ENCODE measurements at regions not wholly inside any gene's neighbourhood (a gene's known extent, or its start where the extent isn't known, plus 50 kb on each side); places are given as distances from the start of the nearest gene placed in this dataset.
A peak's percentile ranks its signal among the peaks of the same experiment; 100 is the strongest.
"Not testable (repeated sequence)": the region's sequence is repeated elsewhere in the genome, so short reads cannot be mapped to it uniquely, and the experiment has no call there.

DNA sequence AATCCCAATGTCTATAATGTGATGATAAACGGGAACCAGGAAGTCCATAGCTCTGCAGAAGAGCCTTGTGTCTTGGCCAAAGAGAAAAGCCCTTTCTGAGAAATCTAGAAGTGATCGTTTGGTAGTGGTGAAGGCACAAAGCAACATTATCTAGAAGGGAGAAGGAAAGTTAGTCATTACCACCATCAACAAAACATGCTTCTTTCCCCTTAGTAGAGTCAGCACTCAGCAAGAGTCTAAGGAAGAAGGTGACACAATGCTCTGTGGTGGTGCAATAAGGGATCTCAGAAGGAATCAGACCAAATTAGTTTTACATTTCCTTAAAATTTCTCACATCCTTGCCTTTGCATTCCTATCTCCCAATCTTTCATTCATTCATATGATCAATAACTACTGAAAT, 134.4 kb upstream of the PRDX6 start:
- Mint-ChIP-seq H3K4me1 (no peaks in the 10 kb centered on the region), H3K27me3 (no peaks in the 10 kb centered on the region), H3K27ac (no peak overlapping the region), H3K36me3 (peaks cover 8% of the 10 kb centered on the region), H3K4me3 (no peak overlapping the region), H3K9me3 (no peaks in the 10 kb centered on the region)
- ATAC-seq (ENCODE audit: low read depth) (no peak), DNase-seq (ENCODE audit: low spot score in 2 of 2) (no peak)

DNA sequence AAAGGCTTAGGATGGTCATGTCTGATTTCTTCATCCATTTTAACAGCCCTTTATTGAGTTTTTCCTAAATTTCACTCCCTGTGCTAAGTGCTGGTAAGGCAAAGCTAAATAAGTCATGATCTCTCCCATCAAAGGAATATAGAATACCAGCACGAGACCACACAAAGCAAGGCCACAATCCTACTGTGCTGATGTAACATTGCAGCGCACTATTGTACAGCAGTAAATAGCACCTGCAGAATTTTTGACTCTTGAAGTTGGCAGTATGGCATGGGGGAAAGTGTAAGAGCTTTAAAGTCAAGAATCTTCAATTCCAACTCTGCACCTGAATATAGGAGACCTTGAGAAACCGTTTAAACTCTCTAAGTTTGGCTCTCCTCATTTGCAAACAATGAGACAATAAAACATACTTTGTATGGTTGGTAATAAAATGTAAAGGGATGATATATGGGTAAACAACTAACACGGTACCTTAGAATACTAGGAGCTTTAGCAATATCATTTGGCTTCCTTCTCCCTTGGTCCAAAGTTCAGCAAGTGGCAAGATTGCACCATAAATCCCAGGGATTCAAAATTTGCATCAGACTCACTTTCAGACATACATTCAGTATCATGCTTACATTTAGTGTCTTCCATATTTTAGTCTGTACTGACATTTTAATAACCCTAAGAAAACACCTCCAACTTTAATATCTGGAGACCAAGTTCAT, 132.9 kb upstream of the PRDX6 start:
- no peak for DNase-seq (ENCODE audit: low spot score in 2 of 2)
- no peak for ATAC-seq (ENCODE audit: low read depth)
- Mint-ChIP-seq H3K36me3 (peaks cover 6% of the 10 kb centered on the region), H3K27me3 (no peaks in the 10 kb centered on the region), H3K9me3 (no peaks in the 10 kb centered on the region), H3K4me1 (no peaks in the 10 kb centered on the region), H3K4me3 (no peak overlapping the region), H3K27ac (no peak overlapping the region)

DNA sequence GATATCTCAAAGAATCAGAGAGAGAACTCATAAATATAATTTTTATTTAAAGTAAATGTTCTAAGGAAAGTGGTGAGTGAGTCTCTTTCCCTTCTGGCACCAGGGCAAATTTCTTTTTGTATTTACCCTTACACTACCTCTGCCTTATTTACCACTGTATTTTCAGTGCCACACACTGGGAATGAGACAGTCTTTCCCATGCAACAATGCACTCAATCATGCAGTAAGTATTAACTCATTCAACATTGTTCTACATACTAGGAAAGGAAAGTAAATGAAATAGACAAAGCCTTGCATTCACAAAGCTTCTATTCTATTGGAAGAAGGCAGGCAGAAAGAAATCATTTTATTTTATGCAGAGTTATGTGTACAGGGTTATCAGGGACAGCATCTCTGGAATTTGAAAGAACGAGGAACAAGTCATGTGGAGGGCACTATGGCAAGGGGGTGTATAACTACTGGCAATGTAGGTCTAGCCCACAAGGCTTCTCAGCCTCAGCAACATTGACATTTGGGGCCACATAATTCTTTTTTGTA, 129.8 kb upstream of the PRDX6 start:
- Mint-ChIP-seq H3K4me3 (no peak overlapping the region), H3K27me3 (no peaks in the 10 kb centered on the region), H3K27ac (no peak overlapping the region), H3K4me1 (peaks cover 2% of the 10 kb centered on the region), H3K36me3 (peaks cover 9% of the 10 kb centered on the region), H3K9me3 (peaks cover 8% of the 10 kb centered on the region)
- no peak for ATAC-seq (ENCODE audit: low read depth)
- no peak for DNase-seq (ENCODE audit: low spot score in 2 of 2)

DNA sequence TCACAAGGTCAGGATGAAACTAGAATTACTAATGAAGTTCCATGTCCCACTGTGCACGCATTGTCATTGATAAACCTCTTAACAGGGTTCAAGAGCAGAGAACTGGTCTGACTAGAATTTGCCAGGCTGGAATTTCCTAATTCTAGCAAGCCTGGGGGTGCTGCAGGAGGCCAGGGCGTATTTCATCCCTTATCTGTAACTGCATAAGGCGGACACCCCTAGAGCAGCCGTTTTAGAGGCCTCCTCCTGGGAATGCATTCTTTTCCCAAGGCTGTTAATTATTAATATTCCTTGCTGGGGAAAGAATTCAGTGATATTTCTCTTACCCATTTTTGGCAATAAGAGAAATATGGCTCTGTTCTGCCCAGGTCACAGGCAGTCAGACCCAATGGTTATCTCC, 124.5 kb upstream of the PRDX6 start:
- Mint-ChIP-seq H3K4me1 (peaks cover 24% of the 10 kb centered on the region), H3K9me3 (peaks cover 13% of the 10 kb centered on the region)
- H3K27me3 Mint-ChIP-seq; H3K27ac Mint-ChIP-seq; H3K36me3 Mint-ChIP-seq; DNase-seq (ENCODE audit: low spot score in 2 of 2); ATAC-seq (ENCODE audit: low read depth); H3K4me3 Mint-ChIP-seq: not testable (repeated sequence)

DNA sequence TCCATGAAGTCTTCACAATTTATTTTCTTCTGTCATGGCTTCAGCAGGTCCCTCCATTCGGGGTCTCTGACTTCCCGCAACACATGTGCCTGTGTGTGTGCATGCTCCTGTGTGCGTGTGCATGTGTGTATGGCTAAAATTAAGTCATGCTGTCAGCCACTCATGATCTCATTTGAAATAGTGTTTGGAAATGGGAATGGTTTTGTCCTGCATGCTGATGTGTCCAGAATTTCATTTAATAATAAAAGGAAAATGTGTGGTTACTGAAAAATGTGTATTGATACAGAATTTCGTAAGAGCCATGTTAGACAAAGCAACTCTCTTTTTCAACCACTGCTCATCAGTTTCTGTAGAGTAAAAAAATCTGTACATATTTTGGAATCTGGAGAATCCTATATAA, 123.8 kb upstream of the PRDX6 start:
- Mint-ChIP-seq H3K4me3 (no peak overlapping the region), H3K27ac (no peak overlapping the region), H3K27me3 (no peaks in the 10 kb centered on the region), H3K4me1 (peaks cover 24% of the 10 kb centered on the region), H3K36me3 (peaks cover 9% of the 10 kb centered on the region), H3K9me3 (peaks cover 13% of the 10 kb centered on the region)
- ATAC-seq (ENCODE audit: low read depth) (no peak), DNase-seq (ENCODE audit: low spot score in 2 of 2) (no peak)

DNA sequence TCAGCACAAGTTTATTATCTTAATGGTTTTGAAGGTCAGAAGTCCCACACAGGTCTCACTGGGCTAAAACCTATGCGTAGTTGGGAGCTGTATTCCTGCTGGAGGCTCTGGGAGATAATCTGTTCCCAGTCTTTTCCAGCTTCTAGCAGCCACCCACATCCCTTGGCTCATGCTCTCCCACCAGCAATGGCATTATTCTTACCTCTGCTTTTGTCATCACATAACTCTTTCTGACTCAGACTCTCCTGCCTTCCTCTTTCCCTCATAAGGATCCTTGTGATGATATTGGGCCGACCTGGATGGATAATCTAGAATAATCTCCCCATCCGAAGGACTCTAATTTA, 122.2 kb upstream of the PRDX6 start:
- no peak for ATAC-seq (ENCODE audit: low read depth)
- H3K36me3 Mint-ChIP-seq, result peaks cover 9% of the 10 kb centered on the region
- DNase-seq (ENCODE audit: low spot score in 2 of 2), result no peak
- peaks cover 24% of the 10 kb centered on the region for H3K4me1 Mint-ChIP-seq
- peak overlapping the region; percentile 69 for H3K27ac Mint-ChIP-seq
- H3K4me3 Mint-ChIP-seq, result peak overlapping the region; percentile 73
- no peaks in the 10 kb centered on the region for H3K27me3 Mint-ChIP-seq
- peaks cover 13% of the 10 kb centered on the region for H3K9me3 Mint-ChIP-seq

DNA sequence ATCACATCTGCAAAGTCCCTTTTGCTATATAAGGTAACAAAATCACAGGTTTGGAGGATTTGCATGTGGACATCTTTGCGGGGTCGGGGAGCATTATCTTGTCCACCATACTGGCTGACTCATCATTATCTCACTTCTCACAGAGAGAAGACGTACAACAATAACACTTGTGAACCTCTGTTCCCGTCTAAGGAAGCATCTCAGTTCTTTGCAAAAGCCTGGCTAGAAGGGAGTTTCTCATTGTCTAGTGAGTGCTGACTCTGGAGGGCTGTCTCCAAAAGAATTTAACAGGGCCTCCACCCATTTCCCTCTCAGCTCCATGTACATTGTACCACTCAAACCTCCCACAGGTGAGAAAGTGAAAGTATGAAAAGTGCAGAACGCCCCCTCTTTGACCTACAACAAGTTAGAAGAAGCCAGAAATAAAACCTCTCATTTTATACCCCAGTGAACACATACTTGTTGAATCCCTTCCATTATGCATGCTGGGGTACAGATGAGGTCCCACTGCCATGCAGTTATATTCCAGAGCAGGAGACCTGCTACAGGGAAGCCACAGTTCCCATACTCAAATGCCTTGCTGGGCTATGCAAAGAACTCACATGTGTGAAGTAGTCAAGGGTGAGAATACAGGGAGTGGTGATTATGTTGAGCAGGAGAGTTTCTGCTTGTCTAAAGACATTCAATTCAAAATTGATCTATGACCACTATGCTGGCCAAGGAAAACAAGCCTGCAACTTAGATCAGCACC, 121.7 kb upstream of the PRDX6 start:
- DNase-seq (ENCODE audit: low spot score in 2 of 2), result no peak
- H3K4me1 Mint-ChIP-seq, result peaks cover 25% of the 10 kb centered on the region
- peaks cover 13% of the 10 kb centered on the region for H3K9me3 Mint-ChIP-seq
- peaks cover 9% of the 10 kb centered on the region for H3K36me3 Mint-ChIP-seq
- ATAC-seq (ENCODE audit: low read depth), result peak; percentile 68
- H3K27me3 Mint-ChIP-seq, result no peaks in the 10 kb centered on the region
- peak overlapping the region; percentile 69 for H3K27ac Mint-ChIP-seq
- peak overlapping the region; percentile 73 for H3K4me3 Mint-ChIP-seq

DNA sequence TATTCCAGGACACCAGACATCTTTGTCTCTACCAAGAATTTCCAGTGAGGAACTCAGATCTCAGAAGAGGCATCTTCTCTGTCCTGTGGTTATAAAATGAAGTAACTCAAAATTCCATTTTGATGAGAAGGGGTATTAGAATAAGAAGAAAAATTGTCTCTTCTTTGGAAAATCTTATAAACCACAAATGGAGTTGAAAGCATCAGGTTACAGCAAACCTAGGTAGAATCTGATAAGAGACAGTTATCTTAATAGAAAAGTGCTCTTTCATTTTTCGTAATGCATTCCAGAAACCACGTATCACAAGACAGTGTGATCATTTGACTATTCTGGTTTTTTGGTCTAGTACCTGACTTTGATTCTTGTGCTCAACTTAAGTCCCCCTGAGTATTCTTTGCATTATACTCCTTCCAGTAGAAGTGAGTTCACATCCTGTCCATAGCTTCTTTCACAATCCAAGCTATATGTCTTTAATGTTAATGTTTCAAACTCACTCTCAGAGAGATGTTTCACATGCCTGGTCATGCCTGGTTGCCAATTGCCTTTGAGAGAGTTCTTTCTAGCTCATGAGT, 120.9 kb upstream of the PRDX6 start:
- H3K36me3 Mint-ChIP-seq, result peaks cover 9% of the 10 kb centered on the region
- DNase-seq (ENCODE audit: low spot score in 2 of 2) (no peak), ATAC-seq (ENCODE audit: low read depth) (no peak)
- H3K27me3 Mint-ChIP-seq, result no peaks in the 10 kb centered on the region
- peak overlapping the region; percentile 69 for H3K27ac Mint-ChIP-seq
- peaks cover 10% of the 10 kb centered on the region for H3K9me3 Mint-ChIP-seq
- peaks cover 31% of the 10 kb centered on the region for H3K4me1 Mint-ChIP-seq
- no peak overlapping the region for H3K4me3 Mint-ChIP-seq

DNA sequence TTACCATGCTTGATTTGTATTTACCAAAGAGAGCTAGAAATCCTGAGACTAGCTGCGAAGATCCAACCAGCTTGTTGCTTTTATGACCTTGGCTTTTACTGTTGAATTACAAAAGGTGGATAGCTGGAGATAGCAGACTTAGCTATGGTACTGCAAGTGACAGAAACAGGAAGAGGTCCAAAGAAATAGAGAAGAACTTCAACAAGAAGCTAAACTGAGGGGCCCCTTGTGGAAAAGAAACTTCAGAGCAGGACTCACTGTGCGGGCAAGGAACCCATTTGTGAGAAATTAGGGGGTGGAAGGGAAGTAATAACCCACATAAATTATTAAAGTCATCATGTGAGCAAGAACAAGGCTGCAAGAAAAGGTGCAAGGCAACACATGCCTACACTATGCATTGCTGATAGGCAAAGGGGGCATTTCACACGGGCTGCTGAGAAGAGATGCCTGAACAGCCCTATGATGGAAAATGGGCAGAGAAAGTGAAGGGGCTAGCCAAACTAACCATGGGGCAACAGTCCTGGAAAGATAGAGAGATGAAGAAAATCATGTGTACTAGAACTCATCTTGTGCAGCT, 116.6 kb upstream of the PRDX6 start:
- Mint-ChIP-seq H3K4me1 (peaks cover 27% of the 10 kb centered on the region), H3K9me3 (no peaks in the 10 kb centered on the region), H3K4me3 (no peak overlapping the region), H3K27ac (peak overlapping the region; percentile 12), H3K36me3 (no peaks in the 10 kb centered on the region), H3K27me3 (no peaks in the 10 kb centered on the region)
- ATAC-seq (ENCODE audit: low read depth) (peak; percentile 34), DNase-seq (ENCODE audit: low spot score in 2 of 2) (no peak)

DNA sequence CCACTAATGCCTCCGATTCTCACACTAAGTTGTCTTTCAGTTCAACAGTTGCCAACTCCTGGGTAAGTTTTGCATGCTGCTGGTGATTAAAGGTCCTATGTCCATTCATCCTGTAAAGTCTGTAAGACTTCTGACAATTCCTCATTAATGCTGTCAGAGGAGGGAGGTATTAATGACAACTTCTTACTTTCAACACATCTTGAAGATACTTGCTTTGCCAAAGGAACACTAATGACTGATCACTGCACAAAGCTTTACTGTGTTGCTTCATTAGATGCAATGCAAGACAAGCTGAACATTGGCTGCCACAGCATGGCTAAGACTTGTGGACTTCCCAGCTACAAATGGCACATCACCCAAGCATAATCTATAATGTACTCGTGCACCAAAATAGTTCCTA, 114.6 kb upstream of the PRDX6 start:
- no peak for DNase-seq (ENCODE audit: low spot score in 2 of 2)
- Mint-ChIP-seq H3K27ac (no peak overlapping the region), H3K36me3 (no peaks in the 10 kb centered on the region), H3K27me3 (no peaks in the 10 kb centered on the region), H3K9me3 (no peaks in the 10 kb centered on the region), H3K4me1 (peaks cover 12% of the 10 kb centered on the region), H3K4me3 (no peak overlapping the region)
- ATAC-seq (ENCODE audit: low read depth), result no peak

DNA sequence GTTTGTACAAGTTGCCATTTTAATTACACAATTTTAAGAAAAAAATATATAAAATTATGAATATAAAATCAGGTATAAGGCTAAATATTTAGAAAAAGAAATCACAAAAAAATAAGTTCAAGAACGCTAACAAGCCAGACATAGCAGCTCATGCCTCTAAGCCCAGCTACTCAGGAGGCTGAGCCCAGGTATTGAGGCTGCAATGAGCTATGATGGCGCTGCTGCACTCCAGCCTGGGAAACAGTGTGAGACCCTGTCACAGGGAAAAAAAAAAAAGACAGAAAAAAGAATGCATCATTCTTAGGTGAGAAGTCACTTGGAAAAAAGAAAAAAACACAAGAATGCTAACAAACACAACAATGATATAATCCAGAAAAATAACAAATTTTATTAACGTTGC, 112.3 kb upstream of the PRDX6 start:
- H3K9me3 Mint-ChIP-seq, result no peaks in the 10 kb centered on the region
- ATAC-seq (ENCODE audit: low read depth) (no peak), DNase-seq (ENCODE audit: low spot score in 2 of 2) (no peak)
- H3K36me3 Mint-ChIP-seq, result peaks cover 4% of the 10 kb centered on the region
- no peak overlapping the region for H3K4me3 Mint-ChIP-seq
- peaks cover 12% of the 10 kb centered on the region for H3K4me1 Mint-ChIP-seq
- H3K27ac Mint-ChIP-seq, result no peak overlapping the region
- H3K27me3 Mint-ChIP-seq, result no peaks in the 10 kb centered on the region

DNA sequence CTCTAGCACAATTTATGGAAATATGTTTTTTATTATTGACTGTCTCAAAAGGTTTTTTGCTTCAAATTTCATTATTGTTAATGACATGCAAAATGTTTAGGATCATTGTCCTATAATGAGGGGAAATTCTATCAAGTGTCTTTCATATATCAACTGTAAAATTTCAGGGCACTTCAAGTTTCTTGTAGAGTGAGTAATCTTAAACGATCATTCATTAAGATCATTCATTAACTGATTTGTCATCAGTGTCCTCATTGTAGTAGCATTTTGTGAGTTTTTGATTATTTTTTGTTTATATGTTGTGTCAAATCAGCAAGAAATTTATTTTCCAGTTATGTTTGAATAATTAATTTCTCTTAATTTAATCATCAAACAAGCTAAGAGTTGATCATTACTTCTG, 111.8 kb upstream of the PRDX6 start:
- DNase-seq (ENCODE audit: low spot score in 2 of 2), result no peak
- no peaks in the 10 kb centered on the region for H3K27me3 Mint-ChIP-seq
- peaks cover 4% of the 10 kb centered on the region for H3K36me3 Mint-ChIP-seq
- H3K4me3 Mint-ChIP-seq, result no peak overlapping the region
- no peak overlapping the region for H3K27ac Mint-ChIP-seq
- ATAC-seq (ENCODE audit: low read depth), result no peak
- peaks cover 12% of the 10 kb centered on the region for H3K4me1 Mint-ChIP-seq
- H3K9me3 Mint-ChIP-seq, result no peaks in the 10 kb centered on the region

DNA sequence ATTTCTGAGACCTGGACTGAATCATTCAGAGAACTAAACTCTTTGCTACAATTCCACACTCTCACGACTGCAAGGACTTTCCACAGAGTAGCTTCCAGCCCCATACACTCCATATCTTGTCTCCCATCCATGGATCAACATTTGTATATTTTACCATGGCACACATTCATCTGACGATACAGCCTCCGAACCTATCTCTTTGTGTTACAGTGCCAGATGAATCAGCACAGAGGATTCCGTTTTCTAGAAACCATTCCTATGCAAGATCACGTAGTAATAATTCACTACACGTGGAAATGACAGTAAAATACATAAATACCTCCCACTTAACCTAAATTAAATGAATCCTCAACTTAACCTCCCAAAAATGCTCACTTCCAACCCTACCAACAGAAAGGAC, 110.0 kb upstream of the PRDX6 start:
- no peak for ATAC-seq (ENCODE audit: low read depth)
- H3K27ac Mint-ChIP-seq, result no peak overlapping the region

DNA sequence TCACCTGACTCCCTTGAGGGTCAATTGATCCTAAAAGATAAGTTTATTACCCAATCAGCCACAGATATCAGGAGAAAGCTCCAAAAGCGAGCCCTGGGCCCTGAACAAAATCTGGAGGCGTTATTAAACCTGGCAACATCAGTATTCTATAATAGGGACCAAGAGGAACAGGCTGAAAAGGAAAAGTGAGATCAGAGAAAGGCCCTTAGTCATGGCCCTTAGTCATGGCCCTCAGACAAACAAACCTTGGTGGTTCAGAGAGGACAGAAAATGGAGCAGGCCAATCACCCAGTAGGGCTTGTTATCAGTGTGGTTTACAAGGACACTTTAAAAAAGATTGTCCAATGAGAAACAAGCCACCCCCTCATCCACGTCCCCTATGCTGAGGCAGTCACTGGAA, 106.5 kb upstream of the PRDX6 start:
- H3K27ac Mint-ChIP-seq; H3K36me3 Mint-ChIP-seq; DNase-seq (ENCODE audit: low spot score in 2 of 2); H3K9me3 Mint-ChIP-seq; H3K4me3 Mint-ChIP-seq; H3K4me1 Mint-ChIP-seq; ATAC-seq (ENCODE audit: low read depth); H3K27me3 Mint-ChIP-seq: not testable (repeated sequence)

More for the DNA sequence above, 110.0 kb upstream of the PRDX6 start:
- Mint-ChIP-seq H3K36me3 (peaks cover 4% of the 10 kb centered on the region), H3K4me3 (no peak overlapping the region), H3K27me3 (no peaks in the 10 kb centered on the region), H3K4me1 (peaks cover 2% of the 10 kb centered on the region), H3K9me3 (no peaks in the 10 kb centered on the region)
- DNase-seq (ENCODE audit: low spot score in 2 of 2), result no peak

Data from memory B cell (primary cell).